Muscle layer of duodenum (tissue), 2 donors: ENCODE measurements at regions not wholly inside any gene's neighbourhood (a gene's known extent, or its start where the extent isn't known, plus 50 kb on each side); places are given as distances from the start of the nearest gene placed in this dataset.

Experiments used
- H3K27ac ChIP-seq: one replicate; pipeline ENCODE4 v1.7.0; 2013; ENCODE audit warnings: mild to moderate bottlenecking, low read length
- H3K27me3 ChIP-seq: one replicate; pipeline ENCODE4 v1.7.0; 2013; ENCODE audit warnings: low read depth, mild to moderate bottlenecking, control low read depth, low read length
- H3K36me3 ChIP-seq, 2 donors: one replicate each; pipeline ENCODE4 v1.7.0; 2013; ENCODE audit warnings: low read length in 2 of 2, control low read depth in 1 of 2, mild to moderate bottlenecking in 1 of 2; ENCODE audit not compliant: insufficient read depth in 2 of 2, control insufficient read depth in 1 of 2
- H3K4me1 ChIP-seq, 2 donors: one replicate each; pipeline ENCODE4 v1.7.0; 2013; ENCODE audit warnings: low read length in 2 of 2, mild to moderate bottlenecking in 2 of 2, control low read depth in 1 of 2, moderate library complexity in 1 of 2; ENCODE audit not compliant: insufficient read depth in 2 of 2, control insufficient read depth in 1 of 2
- H3K4me3 ChIP-seq, 2 donors: one replicate each; pipeline ENCODE4 v1.7.0; 2013; ENCODE audit warnings: low read length in 2 of 2, low read depth in 1 of 2, mild to moderate bottlenecking in 1 of 2
- H3K9me3 ChIP-seq, 2 donors: one replicate each; pipeline ENCODE4 v1.7.0; 2013; ENCODE audit warnings: low read length in 2 of 2, control low read depth in 1 of 2, mild to moderate bottlenecking in 1 of 2; ENCODE audit not compliant: control insufficient read depth in 1 of 2
- donor health status: healthy.

DNA sequence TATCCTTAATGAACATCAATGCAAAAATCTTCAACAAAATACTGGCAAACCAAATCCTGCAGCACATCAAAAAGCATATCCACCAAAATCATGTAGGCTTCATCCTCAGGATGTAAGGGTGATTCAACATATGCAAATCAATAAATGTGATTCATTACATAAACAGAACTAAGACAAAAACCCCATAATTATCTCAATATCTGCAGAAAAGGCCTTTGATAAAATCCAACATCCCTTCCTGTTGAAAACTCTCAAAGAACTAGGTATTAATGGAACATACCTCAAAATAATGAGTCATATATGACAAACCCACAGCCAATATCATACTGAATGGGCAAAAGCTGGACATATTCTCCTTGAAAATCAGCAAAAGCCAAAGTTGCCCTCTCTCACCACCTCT lies 54.6 kb upstream of the DEPDC1 start:
- Histone ChIP-seq H3K27me3 (no peaks in the 10 kb centered on the region), H3K4me1 (no peaks in the 10 kb centered on the region), H3K36me3 (no peaks in the 10 kb centered on the region)

GRCh38 chr1:68558321-68559026 lies 61.6 kb upstream of the DEPDC1 start:
- Histone ChIP-seq H3K36me3 (no peaks in the 10 kb centered on the region), H3K27me3 (no peaks in the 10 kb centered on the region), H3K4me1 (no peaks in the 10 kb centered on the region), H3K4me3 (no peak overlapping the region), H3K27ac (no peak overlapping the region), H3K9me3 (no peaks in the 10 kb centered on the region)

More for the DNA sequence above, 54.6 kb upstream of the DEPDC1 start:
- Histone ChIP-seq H3K4me3 (no peak overlapping the region), H3K27ac (no peak overlapping the region), H3K9me3 (no peaks in the 10 kb centered on the region)

- Histone ChIP-seq H3K27ac (no peak overlapping the region), H3K4me1 (no peaks in the 10 kb centered on the region), H3K9me3 (no peaks in the 10 kb centered on the region), H3K36me3 (no peaks in the 10 kb centered on the region), H3K27me3 (no peaks in the 10 kb centered on the region), H3K4me3 (no peak overlapping the region)
Observed at GRCh38 chr1:68565923-68566322, 69.0 kb upstream of the DEPDC1 start.

DNA sequence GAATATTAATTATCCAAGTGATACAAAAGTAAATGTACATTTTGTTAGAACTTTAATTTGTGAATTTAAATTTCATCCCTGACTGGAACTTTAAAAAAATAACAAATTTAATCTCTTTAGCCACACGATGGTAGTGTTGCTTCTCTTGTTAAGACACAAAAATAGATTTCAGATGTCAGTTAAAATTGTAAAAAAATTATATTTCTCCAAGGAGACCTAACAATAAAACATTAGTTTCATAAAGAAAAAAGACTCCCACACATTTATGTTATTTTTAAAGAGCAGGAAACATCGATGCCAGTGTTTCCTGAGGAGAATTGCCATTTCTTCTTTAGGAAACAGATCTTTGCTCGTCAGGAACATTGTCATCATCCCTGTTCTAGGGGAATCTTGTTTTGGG lies 74.0 kb upstream of the DEPDC1 start:
- no peaks in the 10 kb centered on the region for H3K9me3 ChIP-seq
- H3K4me1 ChIP-seq, result no peaks in the 10 kb centered on the region
- H3K27ac ChIP-seq, result no peak overlapping the region
- no peaks in the 10 kb centered on the region for H3K27me3 ChIP-seq
- no peak overlapping the region for H3K4me3 ChIP-seq
- H3K36me3 ChIP-seq, result no peaks in the 10 kb centered on the region

- Histone ChIP-seq H3K36me3 (no peaks in the 10 kb centered on the region), H3K4me3 (no peak overlapping the region), H3K27ac (no peak overlapping the region), H3K4me1 (no peaks in the 10 kb centered on the region), H3K27me3 (no peaks in the 10 kb centered on the region), H3K9me3 (no peaks in the 10 kb centered on the region)
Observed at GRCh38 chr1:68571454-68572235, 74.8 kb upstream of the DEPDC1 start.

- H3K9me3 ChIP-seq, result peaks cover 0 to 3% of the 10 kb centered on the region in 2 donors
- no peaks in the 10 kb centered on the region for H3K36me3 ChIP-seq
- no peaks in the 10 kb centered on the region for H3K27me3 ChIP-seq
- no peaks in the 10 kb centered on the region for H3K4me1 ChIP-seq
- H3K27ac ChIP-seq, result no peak overlapping the region
- H3K4me3 ChIP-seq, result no peak overlapping the region
Observed at GRCh38 chr1:68585351-68585750, 88.5 kb upstream of the DEPDC1 start.

DNA sequence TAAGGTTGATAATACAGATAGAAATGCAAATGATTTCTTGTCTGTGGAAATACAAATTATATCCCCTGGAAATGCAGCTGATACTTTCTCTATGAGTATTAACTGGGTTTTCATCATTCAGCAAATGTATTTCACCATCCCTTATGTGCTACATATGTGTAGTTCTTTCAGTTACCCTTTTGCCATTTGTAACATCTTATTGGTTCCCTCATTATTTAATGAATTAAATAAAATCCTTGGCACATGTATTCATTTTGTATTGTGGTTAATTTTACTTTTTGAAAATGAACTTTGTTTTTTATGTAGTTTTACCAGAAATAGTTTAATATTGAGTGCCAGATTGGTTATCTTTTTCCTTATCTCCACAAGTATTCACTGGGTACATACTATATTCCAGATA lies 89.9 kb upstream of the DEPDC1 start:
- Histone ChIP-seq H3K36me3 (no peaks in the 10 kb centered on the region), H3K27ac (no peak overlapping the region), H3K4me3 (no peak overlapping the region), H3K27me3 (no peaks in the 10 kb centered on the region), H3K4me1 (no peaks in the 10 kb centered on the region), H3K9me3 (peaks cover 0 to 3% of the 10 kb centered on the region in 2 donors)

GRCh38 chr1:68588304-68588703 lies 91.4 kb upstream of the DEPDC1 start:
- H3K4me1 ChIP-seq, result no peaks in the 10 kb centered on the region
- H3K27me3 ChIP-seq, result no peaks in the 10 kb centered on the region
- no peak overlapping the region for H3K4me3 ChIP-seq
- no peaks in the 10 kb centered on the region for H3K36me3 ChIP-seq
- no peaks in the 10 kb centered on the region for H3K9me3 ChIP-seq
- no peak overlapping the region for H3K27ac ChIP-seq

GRCh38 chr1:68590473-68590872 lies 93.6 kb upstream of the DEPDC1 start:
- Histone ChIP-seq H3K27ac (no peak overlapping the region), H3K4me3 (no peak overlapping the region)

GRCh38 chr1:68594851-68595250 lies 98.0 kb upstream of the DEPDC1 start:
- Histone ChIP-seq H3K36me3 (no peaks in the 10 kb centered on the region), H3K9me3 (no peaks in the 10 kb centered on the region), H3K4me1 (no peaks in the 10 kb centered on the region), H3K27ac (no peak overlapping the region), H3K27me3 (no peaks in the 10 kb centered on the region), H3K4me3 (no peak overlapping the region)

More at GRCh38 chr1:68590473-68590872, 93.6 kb upstream of the DEPDC1 start:
- no peaks in the 10 kb centered on the region for H3K36me3 ChIP-seq
- H3K27me3 ChIP-seq, result no peaks in the 10 kb centered on the region
- H3K4me1 ChIP-seq, result no peaks in the 10 kb centered on the region
- H3K9me3 ChIP-seq, result no peaks in the 10 kb centered on the region

DNA sequence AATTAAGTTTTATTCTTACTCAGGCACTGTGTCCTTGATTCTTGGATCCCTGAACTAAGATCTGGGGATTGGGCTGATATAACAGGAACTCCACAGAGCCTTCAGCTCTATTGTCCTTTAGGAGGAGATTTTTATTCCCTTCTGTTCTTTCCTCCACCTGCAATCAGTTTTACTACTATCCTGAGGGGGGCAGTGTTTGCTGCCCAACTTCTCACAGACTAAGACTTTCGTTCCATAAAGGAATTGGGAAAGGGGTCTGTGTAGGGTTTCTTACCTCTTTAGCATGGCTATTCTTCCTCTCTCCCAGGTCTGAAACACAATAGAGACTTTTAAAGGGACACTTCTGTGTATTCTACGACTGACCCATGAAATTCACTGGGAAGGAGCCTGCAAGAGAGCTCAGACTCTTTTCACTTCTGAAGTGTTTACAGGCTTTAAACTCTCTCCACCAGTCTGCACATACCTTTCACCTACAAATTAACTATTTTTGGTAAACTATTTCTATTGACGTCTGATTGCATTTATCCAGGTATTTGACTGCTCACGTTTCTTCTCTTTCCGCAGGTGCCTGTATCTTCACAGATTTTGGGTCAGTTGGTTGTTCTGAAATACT lies 103.3 kb upstream of the DEPDC1 start:
- Histone ChIP-seq H3K4me1 (no peaks in the 10 kb centered on the region), H3K27ac (no peak overlapping the region), H3K27me3 (no peaks in the 10 kb centered on the region), H3K9me3 (no peaks in the 10 kb centered on the region), H3K4me3 (no peak overlapping the region), H3K36me3 (no peaks in the 10 kb centered on the region)
